Stimulated activated CD4-positive, alpha-beta T cell treated with anti-CD3 and anti-CD28 coated beads, Interleukin-4, amount 100 ng/mL, for 4 hours (primary cell): ENCODE measurements at regions not wholly inside any gene's neighbourhood (a gene's known extent, or its start where the extent isn't known, plus 50 kb on each side); places are given as distances from the start of the nearest gene placed in this dataset.
"Not testable (repeated sequence)": the region's sequence is repeated elsewhere in the genome, so short reads cannot be mapped to it uniquely, and the experiment has no call there.

Source experiments
- DNase-seq, 2 experiments: peaks; one replicate each; pipeline ENCODE4 v3.0.0-alpha.2; 2020

DNA sequence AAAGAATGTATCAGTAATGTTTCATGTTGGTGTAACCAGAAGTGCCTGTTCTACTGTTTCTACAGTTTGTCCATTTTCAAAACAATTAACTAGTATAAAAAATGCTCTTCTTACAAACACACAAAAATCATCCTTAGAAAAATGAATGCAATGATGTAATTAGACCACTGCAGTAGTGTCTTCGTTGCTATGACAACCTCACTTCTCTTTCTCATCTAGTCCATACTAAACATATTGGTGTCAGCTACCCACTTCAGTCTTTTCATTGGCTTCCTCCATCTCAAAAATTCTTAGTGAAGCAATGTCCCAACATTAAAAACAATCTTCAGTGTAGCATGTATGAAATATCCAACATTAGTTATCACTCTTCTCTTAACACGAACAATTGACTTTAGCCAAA, 1265.8 kb downstream of the REEP3 start:
- no peak for DNase-seq

DNA sequence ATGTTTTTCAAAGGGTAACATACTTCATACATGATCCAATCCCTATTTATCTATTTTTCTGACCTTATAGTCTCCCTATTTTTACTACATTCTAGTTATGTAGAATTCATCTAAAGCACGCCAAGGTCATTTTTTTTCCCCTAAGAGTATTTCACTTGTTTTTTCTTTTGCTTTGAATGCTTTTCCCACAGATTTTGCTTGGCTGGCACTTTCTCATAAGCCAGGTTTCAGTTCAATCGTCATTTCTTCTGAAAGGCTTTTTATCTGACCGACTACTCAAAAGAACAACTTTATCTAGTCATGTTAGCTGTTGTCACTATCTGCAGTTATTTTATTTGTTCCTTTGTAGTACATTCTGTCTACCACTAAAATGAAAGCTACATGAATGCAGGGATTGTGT, 1274.6 kb downstream of the REEP3 start:
- no peak for DNase-seq

DNA sequence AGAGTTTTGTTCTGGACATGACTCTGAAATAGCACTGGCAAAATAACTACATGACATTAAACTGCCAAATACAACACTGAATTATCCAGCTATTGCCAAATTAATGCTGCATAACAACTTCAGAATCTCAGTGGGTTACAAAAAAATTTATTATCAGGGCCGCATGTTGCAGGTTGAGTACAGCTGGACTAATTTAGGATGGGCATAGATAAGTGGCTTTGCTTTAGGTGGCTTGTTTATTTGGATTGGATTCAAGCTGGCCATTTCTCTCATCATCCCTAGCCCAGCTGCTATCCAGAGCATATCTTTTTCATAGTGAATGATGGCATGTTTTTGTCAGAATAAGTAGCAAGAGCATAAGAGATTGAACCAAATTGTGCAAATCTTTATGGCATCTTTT, 1277.1 kb downstream of the REEP3 start:
- DNase-seq, result no peak

DNA sequence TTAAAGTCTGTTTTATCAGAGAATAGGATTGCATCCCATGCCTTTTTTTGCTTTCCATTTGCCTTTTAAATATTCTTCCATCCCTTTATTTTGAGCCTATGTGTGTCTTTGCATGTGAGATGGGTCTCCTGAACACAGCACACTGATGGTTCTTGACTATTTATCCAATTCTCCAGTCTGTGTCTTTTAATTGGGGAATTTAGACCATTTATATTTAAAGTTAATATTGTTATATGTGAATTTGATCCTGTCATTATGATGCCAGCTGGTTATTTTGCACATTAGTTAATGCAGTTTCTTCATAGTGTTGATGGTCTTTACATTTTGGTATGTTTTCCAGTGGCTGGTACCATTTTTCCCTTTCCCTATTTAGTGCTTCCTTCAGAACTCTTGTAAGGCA, 1287.0 kb downstream of the REEP3 start:
- DNase-seq, result not testable (repeated sequence)

DNA sequence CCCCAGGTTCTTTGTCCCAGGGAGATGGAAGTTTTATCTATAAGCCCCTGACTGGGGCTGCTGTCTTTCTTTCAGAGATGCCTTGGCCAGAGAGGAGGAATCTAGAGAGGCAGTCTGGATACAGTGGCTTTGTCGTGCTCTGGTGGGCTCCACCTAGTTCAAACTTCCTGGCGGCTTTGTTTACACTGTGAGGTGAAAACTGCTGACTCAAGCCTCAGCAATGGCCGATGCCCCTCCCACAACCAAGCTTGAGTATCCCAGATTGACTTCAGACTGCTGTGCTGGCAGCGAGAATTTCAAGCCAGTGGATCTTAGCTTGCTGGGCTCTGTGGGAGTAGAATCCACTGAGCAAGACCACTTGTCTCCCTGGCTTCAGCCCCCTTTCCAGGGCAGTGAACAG, 1288.8 kb downstream of the REEP3 start:
- not testable (repeated sequence) for DNase-seq

DNA sequence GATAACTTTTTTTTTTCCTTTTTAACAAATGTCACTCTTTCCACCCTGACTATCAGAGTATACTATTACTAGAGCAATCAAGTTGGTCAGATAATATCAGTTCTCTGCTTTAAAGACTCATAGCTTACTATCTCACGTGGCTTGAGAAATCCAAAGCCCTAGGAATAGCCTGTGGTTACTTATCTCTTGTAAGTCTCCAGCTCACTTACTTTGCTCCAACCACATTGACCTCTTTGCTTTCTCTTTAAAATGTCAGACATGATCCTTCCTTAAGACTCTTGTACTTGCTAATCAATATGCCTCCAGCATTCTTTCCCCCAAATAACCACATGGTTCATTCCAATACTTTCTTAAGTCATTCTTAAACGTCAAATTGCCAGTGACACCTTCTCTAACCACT, 1292.2 kb downstream of the REEP3 start:
- no peak for DNase-seq

DNA sequence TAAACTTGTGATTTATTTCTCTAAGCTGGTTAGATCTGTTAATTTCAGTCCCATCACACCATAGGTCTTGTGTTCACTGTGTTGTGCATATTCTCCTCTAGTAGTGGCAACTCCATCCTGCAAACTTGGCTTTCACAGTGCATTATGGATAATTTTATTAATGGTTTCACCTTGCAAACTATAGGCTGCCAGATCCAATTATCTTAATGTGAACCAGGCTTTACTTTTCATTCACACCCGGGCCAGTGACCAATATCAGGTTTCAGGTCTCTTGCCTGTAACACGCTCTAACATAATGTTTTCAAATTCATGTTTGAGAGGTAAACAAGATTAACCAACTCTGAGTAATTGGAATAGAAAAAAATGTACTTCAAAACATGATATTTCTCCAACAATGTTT, 1293.0 kb downstream of the REEP3 start:
- no peak for DNase-seq

DNA sequence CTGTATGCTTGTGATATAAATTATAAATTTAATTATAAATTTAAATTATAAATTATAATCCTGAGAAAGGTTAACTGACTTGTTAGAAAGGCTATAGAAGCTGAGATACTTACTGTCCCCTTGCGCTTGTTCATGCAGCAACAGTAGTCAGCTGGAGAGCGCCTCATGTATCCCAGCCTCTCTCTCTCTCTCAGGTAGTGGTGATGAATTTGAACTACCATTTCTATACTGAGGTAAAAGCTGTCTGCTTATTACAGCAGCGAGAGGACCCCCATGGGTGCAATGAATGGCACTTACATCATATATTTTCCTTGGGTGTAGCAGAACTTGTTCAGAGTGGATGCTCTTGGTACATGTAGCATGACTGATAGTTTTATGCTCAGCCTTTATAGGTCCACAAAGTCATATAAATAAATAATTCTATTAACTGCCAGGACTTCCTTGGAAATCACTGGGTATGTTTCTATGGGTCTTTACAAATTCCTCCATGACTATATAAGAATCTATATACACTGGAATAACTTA, 1308.7 kb downstream of the REEP3 start:
- DNase-seq, result no peak

DNA sequence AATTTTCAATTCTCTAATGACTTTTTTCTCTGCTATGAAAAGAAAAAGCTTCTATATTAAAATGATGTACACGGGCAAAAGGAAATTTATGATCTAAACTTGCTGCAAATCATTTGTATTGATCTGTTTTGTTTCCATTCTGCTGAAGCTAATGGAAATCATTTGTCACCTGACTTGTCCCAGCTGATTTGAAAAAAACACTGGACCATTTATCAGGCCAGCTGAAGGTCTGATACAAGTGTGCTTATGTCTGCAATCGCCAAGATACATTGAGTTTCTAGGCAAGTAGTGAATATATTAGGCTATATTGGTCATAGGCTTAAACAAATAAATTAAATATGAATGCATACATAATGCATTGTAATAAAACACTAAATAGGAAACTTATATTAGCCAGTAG, 1309.7 kb downstream of the REEP3 start:
- DNase-seq, result no peak

DNA sequence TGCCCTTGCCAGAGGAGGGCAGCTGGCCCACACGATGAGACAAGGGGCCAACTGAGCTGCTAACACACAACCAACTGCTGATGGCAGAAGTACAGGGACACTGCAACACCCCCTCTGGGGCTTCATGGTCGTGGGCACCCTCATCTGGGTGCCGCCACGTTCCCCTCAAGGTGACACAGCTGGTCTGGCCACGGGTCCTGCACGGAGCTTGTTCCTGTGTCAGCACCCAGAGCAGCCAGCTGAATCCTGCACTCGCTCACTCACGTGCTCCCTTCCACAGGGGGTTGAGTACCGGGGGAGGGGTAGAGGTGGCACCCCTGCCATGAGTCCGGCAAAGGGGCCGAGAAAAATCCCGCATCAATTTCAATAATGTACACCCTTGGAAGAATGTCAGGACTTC, 1319.1 kb downstream of the REEP3 start:
- DNase-seq, result no peak

DNA sequence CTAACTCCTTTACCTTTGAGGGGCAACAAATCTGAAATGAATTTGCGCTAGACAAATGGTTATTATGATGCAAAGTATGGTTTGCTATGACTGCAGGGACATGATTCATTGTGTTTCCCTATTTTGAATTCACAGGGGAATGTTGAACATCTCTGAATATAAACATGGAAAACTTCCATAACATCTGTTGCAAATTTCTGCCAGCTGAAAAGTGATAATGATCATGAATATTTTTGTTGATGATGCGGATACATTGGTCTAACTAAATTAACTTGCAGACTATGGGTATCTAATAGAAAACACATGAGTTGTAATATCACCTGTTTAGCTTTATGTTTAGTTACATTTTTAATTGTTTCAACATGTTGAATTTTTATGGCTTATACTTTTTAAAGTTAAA, 1325.5 kb downstream of the REEP3 start:
- no peak for DNase-seq

DNA sequence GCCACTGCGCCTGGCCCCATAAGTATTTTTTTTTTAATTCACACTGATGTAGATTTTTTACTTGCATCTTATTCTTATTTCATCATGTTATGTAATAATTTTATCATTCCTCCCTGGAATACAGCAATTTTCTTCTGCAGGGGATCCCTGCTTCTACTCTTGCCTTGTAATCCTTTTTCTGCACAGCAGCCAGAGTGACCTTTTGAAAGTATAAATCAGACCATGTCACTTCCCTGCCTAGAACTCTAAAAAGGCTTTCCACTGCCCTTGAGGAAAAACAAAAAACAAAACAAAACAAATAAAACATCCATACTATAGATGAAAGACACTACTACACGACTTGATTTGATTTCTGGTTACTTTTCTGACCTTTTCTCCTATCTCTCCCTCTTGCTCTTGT, 1334.7 kb downstream of the REEP3 start:
- DNase-seq, result no peak

DNA sequence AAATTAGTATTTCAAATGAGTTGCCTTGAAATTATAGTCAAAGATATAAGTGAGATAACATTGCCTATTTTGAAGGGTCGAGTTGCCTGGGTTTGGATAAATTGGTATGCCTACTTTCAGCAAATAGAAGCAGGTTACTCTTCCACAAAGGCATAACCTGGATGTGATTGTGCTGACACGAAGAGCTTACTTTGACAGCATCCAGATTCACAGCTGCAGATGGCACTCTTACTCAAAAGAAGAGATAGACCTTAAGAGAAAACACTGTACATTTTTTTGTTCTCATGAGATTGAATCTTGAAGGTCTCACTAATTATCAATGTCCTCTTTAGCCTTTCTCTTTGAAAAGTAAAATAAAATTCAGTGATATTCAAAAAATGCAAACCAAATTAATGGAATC, 1338.7 kb downstream of the REEP3 start:
- DNase-seq, result no peak

DNA sequence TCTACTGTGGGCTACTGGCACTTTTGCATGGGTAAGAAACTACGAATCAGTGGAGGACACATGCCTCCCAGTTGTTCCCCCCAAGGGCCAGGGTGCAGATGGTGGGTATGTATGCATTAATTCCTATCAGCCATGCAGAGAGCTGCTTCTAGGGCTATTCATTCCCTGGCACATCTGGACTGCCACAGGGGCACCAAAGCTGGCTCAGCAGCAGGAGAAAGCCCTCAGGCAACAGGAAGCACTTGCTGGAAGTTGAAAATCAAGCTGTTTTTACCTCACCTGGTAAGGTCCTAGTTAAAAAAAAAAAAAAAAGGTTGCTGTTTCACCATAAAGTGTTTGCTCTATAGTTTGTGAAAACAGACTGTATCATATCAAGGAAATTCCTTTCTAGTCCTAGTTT, 1342.6 kb downstream of the REEP3 start:
- DNase-seq, result no peak

DNA sequence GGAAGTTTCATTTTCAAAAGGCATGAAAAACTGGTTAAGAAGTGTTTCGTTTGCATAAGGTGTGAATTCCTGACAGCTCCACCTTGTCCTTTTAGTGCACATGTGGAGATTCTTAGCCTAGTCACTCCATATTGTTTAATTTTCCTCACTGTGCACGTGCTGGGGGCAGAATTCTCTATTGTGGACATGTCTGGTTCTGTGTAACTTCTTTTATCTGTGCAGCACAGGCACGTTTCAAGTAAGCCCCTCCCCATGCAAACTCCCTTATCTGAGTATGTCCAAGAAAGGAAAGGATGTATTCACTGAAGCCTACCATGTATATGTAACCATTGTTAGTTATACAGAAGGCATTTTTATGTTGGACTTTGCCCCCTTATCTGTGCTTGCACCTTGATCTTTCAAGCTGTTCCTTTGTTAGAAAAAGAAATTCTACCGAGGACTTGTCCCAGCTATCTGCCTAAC, 1346.3 kb downstream of the REEP3 start:
- DNase-seq, result no peak

DNA sequence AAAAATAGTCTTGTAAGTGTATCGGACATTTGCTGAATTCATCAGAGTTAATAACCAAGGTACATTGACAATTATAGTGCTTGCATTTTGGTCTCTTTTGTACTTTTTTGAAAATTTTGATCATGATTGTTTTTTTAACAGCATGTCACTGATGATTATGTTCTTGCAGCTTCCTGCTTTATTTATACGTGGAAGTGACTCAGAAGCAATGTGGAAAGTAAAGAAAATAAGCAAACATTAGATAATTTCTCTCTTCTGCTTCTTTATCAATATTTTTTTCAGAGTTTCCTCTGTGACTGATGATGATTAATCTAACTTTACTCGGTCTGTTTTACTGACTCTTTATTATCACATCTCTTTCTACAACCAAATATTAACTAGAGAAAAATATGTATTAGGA, 1351.9 kb downstream of the REEP3 start:
- no peak for DNase-seq

DNA sequence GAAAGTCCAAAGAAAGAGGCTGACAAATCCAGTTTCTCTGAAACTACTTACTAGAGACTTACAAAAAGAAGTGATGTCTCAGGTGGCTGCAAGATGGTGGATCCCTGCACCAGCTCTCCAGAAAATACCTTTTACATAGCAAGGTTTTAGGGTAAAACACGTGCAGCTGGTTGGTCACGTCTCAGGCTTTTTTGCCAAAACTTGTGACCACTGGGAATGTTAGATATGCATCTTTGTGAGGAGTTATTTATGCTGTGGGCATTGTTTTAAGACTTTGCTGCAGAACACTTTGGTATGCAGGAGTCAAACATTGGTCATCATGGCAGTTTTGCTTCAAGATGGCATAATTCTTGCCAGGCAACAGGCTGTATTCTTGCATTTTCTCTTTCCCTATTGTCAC, 1352.8 kb downstream of the REEP3 start:
- no peak for DNase-seq

DNA sequence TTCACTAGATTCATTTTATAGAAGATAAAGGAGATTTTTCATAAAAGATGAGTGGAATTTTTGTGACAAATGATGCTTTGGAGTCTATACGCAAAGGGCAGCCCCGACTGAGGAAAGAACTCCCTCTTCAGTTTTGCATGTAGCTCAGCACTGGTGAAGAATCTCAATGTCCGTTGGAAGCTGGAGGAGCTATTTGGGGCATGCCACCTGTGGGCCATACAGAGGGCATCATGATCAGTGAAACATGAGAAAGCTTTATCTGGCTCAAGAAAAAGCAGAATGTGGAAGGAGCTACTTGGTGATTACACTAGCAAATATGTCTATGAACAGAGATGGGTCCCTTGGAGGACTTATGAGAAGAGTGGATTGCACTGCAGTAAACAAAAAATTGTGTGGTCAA, 1359.3 kb downstream of the REEP3 start:
- no peak for DNase-seq

DNA sequence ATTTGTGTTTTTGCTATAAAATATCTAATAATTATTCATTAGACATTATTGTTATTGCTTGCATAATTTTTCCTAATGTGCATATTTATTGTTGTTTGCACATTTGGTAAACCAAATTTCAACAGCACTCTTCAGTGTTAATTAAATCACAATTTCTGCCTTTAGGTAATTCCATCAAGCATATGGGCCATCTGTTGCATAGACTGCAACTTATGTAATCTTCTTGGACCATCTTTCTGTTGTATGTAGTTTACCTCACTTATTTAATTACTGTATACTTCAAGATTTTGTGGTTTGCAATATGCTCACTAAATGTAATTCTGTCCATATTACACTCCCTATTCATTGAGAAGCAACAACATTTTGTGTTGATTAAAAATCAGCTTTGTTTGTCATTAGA, 1360.1 kb downstream of the REEP3 start:
- no peak for DNase-seq

DNA sequence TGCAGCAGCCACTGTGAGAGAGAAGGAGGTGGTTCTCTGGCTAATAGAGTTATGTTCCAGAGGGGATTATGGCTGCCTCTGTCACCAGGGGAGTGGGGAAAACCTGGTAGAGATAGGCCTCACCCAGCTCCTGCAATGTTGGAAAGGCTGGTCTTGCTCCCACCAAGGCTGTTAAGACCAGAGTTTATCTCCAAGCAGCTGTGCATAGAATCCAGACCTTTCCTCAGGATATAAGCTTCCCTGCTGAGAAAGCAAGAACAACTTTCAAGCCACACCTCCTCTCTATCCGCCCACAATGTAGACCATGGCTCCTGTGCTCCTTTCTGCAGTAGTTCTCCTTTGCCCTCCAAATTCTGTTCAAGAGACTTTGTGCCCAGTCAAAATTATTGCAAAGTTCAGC, 1375.4 kb downstream of the REEP3 start:
- DNase-seq, result no peak

DNA sequence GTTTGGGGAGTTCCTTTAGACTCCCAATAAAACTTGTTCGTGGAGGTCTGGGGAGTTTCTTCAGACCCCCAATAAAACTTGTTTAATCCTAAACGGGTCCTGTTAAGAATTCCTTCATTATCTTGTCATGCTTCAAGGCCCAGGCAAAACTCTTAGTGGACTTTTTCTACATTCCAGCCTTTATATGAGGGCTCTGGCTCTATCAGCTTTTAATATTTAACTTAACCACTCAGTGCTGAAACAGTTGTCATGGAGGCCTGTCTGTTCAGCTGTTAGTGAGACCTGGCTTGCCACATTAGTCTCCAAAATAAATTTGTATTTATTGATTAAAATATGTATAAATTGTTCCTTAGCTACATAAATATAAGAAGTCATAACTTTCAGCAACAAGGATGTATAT, 1385.1 kb downstream of the REEP3 start:
- not testable (repeated sequence) for DNase-seq

DNA sequence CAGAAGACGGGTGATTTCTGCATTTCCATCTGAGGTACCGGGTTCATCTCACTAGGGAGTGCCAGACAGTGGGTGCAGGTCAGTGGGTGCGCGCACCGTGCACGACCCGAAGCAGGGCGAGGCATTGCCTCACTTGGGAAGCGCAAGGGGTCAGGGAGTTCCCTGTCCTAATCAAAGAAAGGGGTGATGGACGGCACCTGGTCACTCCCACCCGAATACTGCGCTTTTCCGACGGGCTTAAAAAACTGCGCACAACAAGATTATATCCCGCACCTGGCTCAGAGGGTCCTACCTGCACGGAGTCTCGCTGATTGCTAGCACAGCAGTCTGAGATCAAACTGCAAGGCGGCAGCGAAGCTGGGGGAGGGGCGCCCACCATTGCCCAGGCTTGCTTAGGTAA, 1403.1 kb downstream of the REEP3 start:
- DNase-seq, result not testable (repeated sequence)

DNA sequence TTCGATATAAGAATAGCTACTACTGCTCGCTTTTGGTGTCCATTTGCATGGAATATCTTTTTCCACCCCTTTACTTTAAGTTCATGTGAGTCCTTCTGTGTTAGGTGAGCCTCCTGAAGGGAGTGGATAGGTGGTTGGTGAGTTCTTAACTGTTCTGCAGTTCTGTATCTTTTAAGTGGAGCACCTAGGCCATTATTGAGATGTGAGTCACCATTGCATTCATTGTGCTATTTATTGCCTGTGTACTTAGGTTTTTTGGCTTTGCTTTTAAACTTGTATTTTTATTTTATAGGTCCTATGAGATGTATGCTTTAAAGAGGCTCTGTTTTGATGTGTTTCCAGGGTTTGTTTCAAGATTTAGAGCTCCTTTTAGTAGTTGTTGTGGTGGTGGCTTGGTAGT, 1430.8 kb downstream of the REEP3 start:
- no peak for DNase-seq

DNA sequence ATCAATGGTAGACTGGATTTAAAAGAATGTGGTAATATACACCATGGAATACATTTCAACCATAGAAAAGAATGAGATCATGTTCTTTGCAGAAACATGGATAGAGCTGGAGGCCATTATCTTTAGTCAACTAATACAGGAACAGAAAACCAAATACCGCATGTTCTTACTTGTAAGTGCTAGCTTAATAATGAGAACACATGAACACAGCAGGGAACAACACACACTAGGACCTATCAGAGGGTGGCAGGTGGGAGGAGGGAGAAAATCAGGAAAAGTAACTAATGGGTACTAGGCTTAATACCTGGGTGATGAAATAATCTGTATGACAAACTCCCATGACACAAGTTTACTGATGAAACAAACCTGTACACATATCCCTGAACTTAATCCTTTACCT, 1435.2 kb downstream of the REEP3 start:
- DNase-seq, result no peak

DNA sequence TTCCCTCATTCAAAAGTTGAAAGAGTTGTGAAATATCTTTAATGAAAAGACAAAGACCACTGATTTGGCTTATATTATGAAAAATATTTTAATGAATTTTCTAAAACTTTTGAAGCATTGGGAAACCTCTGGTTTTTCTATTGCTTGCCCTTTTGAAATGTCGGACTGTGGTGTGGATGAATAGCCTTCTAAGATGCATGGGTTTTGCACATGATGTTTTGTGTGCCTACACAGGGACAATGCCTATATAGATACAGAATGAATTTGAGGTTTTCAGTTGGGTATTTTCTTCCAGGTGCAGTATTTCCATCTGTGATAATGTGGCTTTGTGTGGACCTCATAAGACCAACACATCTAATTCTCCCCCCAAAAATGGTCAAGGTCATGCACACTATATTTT, 1437.9 kb downstream of the REEP3 start:
- DNase-seq, result no peak

DNA sequence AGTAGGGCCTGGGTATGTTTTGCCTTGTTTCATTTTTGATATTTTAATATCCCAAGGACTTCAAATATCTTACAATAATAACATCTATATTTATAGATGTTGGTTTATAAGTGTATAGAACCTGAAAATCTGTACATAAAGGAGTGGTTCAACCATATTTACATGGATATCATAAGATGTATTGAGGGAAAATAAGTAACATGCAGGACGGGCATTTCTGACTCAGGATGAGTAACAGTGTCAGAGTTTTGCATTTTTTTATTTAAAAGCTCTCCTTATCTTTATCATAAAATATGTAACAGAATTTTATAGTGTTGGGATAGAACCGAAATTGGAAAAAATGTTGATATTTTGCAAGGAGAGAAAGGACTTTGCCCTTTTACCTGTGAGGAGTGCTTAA, 1438.7 kb downstream of the REEP3 start:
- DNase-seq, result no peak
